ENCODE measurements at regions not wholly inside any gene's neighbourhood (a gene's known extent, or its start where the extent isn't known, plus 50 kb on each side); places are given as distances from the start of the nearest gene placed in this dataset.

GRCh38 chr3:157618075-157618760 lies 115.0 kb upstream of the VEPH1 start:
- peak; percentile 46 for DNase-seq

- DNase-seq: no peak
These were observed 111.7 kb upstream of the VEPH1 start for GRCh38 chr3:157614896-157615295.

- DNase-seq: no peak
These were observed 108.4 kb upstream of the VEPH1 start for GRCh38 chr3:157611536-157612076.

GRCh38 chr3:157610876-157611535 lies 107.8 kb upstream of the VEPH1 start:
- no peak for DNase-seq

- no peak for DNase-seq
These were observed 104.7 kb upstream of the VEPH1 start for GRCh38 chr3:157607826-157608405.

GRCh38 chr3:157606852-157607197 lies 103.6 kb upstream of the VEPH1 start:
- no peak for DNase-seq

- DNase-seq: peak; percentile 67
These were observed 103.0 kb upstream of the VEPH1 start for GRCh38 chr3:157606011-157606851.

- no peak for DNase-seq
These were observed 102.1 kb upstream of the VEPH1 start for GRCh38 chr3:157605356-157605755.

- no peak for DNase-seq
These were observed 99.2 kb upstream of the VEPH1 start for GRCh38 chr3:157602424-157602823.

GRCh38 chr3:157595259-157595658 lies 92.0 kb upstream of the VEPH1 start:
- DNase-seq: no peak

- DNase-seq: no peak
These were observed 91.2 kb upstream of the VEPH1 start for GRCh38 chr3:157594413-157594812.

GRCh38 chr3:157592769-157593168 lies 89.6 kb upstream of the VEPH1 start:
- DNase-seq: no peak

- DNase-seq: no peak
These were observed 87.1 kb upstream of the VEPH1 start for GRCh38 chr3:157590273-157590672.

GRCh38 chr3:157589211-157589610 lies 86.0 kb upstream of the VEPH1 start:
- DNase-seq: no peak

GRCh38 chr3:157588386-157589060 lies 85.3 kb upstream of the VEPH1 start:
- DNase-seq: no peak

GRCh38 chr3:157586293-157586692 lies 83.1 kb upstream of the VEPH1 start:
- no peak for DNase-seq

GRCh38 chr3:157585386-157585785 lies 82.2 kb upstream of the VEPH1 start:
- no peak for DNase-seq

- no peak for DNase-seq
These were observed 79.4 kb upstream of the VEPH1 start for GRCh38 chr3:157582637-157582973.

- DNase-seq: peak; percentile 23
These were observed 78.9 kb upstream of the VEPH1 start for GRCh38 chr3:157581956-157582636.

- DNase-seq: no peak
These were observed 78.2 kb upstream of the VEPH1 start for GRCh38 chr3:157581371-157581770.

- DNase-seq: no peak
These were observed 75.0 kb upstream of the VEPH1 start for GRCh38 chr3:157578181-157578580.

GRCh38 chr3:157574531-157574930 lies 71.3 kb upstream of the VEPH1 start:
- no peak for DNase-seq

Measured in COR-L47 (cell line).